Testis (tissue), 2 donors: ENCODE measurements at regions not wholly inside any gene's neighbourhood (a gene's known extent, or its start where the extent isn't known, plus 50 kb on each side); places are given as distances from the start of the nearest gene placed in this dataset.

Experiments used
- POLR2A ChIP-seq: fragments of 450-650 bp; IDR thresholded peaks from one replicate; pipeline ENCODE4 v1.6.1; 2017; ENCODE audit warnings: antibody characterized with exemption, mild to moderate bottlenecking, moderate library complexity
- TF ChIP-seq, protein P1 (sequence below), 3 experiments: fragments of 450-650 bp in 2 of 3; fragments of 200-600 bp in 1 of 3; sonication (generic) in 1 of 3; IDR thresholded peaks; one replicate each; pipeline ENCODE4 v1.5.1; 2016 to 2019; ENCODE audit warnings: antibody characterized with exemption in 3 of 3, mild to moderate bottlenecking in 2 of 3, moderate library complexity in 1 of 3

GRCh38 chr15:87631093-87631492, 625.4 kb downstream of the NTRK3 start:
- TF ChIP-seq, protein P1, sequence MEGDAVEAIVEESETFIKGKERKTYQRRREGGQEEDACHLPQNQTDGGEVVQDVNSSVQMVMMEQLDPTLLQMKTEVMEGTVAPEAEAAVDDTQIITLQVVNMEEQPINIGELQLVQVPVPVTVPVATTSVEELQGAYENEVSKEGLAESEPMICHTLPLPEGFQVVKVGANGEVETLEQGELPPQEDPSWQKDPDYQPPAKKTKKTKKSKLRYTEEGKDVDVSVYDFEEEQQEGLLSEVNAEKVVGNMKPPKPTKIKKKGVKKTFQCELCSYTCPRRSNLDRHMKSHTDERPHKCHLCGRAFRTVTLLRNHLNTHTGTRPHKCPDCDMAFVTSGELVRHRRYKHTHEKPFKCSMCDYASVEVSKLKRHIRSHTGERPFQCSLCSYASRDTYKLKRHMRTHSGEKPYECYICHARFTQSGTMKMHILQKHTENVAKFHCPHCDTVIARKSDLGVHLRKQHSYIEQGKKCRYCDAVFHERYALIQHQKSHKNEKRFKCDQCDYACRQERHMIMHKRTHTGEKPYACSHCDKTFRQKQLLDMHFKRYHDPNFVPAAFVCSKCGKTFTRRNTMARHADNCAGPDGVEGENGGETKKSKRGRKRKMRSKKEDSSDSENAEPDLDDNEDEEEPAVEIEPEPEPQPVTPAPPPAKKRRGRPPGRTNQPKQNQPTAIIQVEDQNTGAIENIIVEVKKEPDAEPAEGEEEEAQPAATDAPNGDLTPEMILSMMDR (IDR thresholded peaks at IDR 0.05) = no peak
- no peak for TF ChIP-seq POLR2A
